IPS-NIHi11 (cell line): ENCODE measurements at regions not wholly inside any gene's neighbourhood (a gene's known extent, or its start where the extent isn't known, plus 50 kb on each side); places are given as distances from the start of the nearest gene placed in this dataset.
"Not testable (repeated sequence)": the region's sequence is repeated elsewhere in the genome, so short reads cannot be mapped to it uniquely, and the experiment has no call there.

Source experiments
- DNase-seq: peaks from one replicate; pipeline ENCODE4 v3.0.0; 2012; ENCODE audit warnings: mixed read lengths, low spot score

DNA sequence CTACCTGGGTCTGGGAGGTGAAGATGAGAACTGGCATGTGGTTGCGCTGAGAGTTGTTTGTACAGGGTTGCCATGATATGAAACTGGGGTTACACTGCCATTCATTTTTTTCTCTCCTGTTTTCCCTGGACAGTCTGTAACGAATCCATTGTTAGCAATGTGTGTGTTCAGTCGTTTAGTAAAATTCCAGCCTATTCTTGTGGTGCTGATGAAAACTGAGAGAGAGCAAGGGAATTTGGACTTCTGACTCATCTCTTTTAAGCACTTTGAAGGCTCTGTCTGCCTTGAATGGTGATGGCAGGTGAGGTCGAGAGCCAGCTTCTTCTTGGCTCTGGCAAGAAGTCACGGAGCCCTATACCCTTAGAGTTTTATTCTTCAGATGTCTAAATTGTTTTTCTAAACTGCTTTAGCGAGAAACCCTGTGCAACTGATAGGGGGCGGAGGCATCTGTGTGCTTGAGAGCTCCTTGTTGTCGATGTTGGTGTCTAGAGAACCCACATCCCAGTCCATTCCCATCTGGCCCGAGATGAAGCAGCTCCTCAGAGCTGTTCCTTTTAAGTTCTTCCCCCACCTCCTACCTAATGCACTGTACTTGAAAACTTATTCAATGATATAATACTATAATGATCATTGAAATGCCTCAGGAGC, 204.4 kb downstream of the TMX1 start:
- no peak for DNase-seq

DNA sequence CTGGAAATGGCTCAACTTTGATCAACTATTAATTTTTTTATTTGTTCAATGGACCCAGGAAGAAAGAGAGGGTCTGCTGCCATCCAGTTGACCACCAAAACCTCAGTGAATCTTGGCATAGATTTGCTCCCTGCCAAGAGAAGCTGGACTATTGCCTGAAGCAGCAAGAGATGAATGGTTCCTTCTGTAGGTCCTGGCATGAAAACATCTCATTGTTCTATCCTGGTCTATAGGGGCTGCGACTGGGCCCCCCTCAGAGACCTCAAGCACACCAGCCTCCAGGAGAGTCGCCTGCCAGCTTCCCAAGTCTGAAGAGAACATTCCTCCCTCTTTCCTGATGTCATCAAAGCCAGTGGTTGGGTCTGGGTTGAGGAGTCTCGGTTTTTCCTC, 204.9 kb downstream of the TMX1 start:
- no peak for DNase-seq

DNA sequence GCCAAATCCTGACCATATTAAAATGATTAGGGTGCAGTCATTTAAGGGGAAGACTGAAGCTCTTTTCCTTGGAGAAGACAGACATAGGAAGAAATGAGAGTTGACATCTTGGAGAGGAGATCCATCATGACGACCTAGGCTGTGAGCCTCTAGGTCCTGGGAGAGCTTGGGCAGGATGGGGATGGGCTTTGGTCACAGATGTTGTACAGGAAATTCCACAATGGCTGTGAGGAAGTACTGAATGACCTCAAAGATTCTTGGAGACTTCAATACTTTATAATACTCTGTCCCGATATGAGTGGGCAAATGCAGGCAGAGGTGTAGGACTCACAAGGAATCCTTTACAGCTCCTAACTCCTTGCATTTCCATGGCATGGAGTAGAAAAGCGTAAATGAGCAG, 204.9 kb upstream of the FRMD6 start:
- no peak for DNase-seq

DNA sequence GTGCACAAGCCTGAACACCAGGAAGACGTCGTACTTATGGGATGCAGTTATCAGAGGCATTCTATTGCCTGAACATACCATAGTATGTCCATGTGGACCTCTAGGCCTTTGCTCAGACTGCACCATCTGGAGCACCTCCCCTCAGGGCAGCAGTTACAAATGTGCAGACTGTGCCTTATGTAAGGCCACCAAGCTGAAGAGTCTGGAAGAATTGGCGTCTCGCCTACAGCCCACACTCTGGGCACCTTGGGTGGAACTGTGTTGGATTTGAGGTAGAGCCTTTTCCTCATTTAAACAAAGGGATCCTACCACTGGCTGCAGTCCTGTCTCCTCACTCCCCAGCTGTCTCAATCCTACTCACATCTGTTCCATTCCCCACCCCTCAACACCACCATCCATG, 204.3 kb upstream of the FRMD6 start:
- DNase-seq: no peak

DNA sequence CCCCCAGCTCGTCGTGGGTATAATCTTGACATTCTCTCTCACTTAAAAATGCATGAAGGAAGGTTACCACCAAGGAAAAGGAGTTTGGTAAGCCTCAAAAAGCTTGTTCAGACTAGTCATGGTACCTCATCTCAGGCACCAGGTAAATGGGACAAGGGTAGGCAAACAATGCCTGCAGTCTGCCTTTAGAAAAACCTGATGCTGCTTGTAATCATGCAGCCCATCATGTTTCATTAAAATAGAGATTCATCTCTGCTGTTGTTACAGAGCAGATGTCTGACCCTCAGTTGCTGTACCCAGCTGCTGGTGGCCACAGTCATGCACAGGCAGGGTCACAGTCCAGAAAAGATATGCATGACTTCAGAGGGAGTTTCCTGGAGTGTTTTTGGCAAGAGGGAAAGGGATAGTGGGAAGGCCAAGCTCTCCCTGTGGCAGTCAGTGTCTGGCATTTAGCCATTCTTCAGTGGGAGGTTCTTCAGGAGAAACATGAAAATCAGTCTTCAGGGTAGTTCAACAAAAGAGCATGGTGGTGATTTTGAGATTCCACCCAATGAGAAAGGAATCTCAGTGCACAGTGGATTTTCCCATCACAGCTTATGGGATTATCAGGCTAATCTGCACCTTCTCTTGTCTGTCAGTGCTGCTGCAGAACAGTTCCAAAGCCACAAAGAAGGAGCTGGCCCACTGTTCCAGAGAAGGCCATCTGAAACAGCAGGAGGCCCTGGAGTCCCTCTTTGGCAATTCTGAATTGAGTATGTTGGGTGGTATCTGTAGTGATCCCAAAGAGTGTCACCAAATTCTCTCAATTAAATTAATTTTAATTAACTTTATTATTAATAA, 202.7 kb upstream of the FRMD6 start:
- no peak for DNase-seq

DNA sequence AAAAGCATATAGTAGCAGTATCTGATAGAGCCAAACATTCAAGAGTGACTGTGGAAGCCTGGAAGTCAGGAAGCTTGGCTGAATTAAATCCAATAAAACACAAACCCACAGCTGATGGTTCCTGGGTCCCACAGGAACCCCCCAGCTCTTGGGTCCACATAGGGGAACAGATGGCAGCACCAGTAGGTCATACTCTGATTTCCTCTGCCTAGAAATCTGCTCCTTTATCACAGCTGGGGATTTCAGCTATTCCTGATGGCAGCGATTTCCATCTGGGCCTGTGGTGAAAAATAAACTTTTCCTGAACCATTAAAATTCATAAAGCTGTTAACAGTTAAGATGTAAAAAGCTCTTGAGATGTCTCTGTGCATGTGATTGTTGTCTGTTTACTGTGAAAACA, 202.0 kb upstream of the FRMD6 start:
- no peak for DNase-seq

DNA sequence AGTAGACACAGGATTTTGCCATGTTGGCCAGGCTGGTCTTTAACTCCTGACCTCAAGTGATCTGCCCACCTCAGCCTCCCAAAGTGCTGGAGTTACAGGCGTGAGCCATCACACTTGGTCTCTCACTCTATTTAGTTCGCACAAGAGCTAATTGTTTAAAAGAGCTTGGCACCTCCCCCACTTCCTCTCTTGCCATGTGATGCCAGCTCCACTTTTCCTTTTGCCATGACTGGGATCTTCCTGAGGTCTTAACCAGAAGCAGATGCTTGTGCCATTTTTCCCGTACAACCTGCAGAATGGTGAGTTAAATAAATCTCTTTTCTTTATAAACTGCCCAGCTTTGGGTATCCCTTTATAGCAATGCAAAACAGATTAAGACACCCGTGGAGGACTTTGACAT, 200.1 kb upstream of the FRMD6 start:
- DNase-seq: no peak

DNA sequence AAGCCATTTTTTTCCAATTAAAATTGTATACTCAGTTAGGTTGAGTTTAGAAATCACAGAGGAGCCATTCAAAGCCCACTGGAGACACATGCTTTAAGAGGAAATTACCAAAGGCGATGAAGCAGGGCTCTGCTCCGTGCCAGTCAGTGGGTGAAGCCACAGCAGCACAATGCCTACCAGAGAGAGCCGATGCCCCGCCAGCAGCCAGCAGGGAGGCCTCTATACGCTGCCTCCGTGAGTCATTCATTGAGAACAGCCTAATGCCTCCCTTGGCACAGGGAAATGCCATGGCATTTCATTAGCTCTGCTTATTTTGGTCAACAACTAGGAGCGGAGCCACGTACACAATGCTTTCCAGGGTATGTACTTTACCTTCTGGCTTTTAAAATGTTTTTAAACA, 197.8 kb upstream of the FRMD6 start:
- DNase-seq: no peak

DNA sequence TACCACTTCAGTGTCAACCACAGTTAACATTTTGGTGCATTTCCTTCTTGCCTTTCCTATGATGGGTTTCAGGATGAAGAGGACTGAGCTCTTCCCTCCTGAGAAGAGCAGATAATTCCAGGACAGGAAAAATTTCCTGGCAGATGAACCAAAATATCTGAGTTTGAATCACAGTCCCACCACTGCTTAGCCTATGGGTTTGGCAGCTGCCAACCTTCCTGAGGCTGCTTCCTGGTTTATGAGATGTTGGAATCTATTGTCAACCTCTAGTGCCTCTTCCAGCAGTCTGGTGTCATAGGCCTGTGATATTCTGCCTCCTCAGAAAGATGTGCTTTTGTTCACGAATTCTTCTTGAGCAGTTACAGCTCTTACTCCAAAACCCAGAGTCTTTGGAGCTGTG, 197.4 kb upstream of the FRMD6 start:
- DNase-seq: no peak

DNA sequence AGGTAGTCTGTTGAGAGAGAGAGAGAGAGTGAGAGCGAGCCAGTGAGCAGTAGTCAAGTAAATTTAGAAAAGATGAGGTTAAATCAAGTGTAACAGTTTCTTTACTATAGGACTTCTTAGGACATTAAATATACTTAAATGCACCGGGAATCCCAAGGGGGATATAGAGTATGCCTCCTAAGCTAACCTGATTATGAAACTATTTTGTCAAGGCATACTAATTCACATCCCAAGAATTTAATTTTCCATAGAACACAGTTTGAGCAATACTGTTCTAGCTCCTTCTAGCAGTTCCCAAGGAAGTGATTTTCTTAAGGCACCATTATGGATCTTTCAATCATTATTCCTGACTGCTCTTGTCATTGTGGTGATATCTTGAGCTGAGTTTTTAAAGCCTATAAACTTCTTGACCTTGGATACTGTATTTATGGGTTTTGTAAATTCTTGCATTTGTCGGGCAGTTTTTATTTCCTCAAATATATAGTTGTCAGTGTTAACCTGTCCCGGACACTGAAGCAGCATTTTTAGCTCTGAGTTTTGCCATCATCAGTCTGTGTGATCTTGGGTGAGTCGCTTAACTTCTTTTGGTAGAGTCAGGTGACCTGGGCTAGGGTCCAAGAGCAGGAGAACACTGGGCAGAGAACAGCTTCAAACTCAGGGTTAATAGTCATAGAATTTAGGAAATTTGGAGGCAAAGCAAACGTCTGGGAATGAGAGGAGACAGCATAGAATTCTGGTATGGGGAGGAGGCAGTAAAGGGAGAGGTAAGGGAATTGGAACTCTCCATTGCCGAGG, 196.5 kb upstream of the FRMD6 start:
- DNase-seq: no peak

DNA sequence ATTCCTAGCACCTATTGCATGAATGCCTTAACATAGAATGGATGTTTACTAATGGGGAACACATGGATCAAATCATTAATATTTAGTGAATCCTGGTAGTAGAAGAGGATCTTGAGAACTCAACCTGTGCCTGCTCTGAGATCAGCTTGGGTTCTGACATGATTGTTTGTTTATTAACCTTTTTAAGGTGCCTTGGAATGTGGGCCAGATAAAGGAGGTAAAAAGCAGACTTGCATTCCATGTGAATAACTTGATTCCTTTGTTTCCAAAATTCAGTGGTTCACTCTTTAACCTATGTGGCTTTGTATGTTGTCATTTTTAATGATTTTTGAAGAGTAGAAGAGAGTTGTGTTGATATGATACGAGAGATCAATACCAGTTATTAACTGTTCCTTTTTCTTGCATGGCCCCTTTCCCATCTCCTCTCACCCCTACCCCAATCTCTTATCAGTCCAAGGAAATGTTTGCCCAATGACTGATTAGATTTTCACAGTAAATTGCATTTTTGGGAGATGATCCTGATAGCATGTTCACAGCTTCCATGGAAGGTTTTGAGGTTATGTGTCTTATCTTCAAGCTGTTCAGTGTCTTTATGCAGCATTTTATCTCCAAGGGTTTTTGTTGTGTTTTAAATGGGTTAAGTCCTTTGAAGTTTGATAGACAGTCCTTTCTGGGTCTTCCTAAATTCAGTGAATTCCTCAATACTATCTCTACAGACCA, 193.7 kb upstream of the FRMD6 start:
- no peak for DNase-seq

DNA sequence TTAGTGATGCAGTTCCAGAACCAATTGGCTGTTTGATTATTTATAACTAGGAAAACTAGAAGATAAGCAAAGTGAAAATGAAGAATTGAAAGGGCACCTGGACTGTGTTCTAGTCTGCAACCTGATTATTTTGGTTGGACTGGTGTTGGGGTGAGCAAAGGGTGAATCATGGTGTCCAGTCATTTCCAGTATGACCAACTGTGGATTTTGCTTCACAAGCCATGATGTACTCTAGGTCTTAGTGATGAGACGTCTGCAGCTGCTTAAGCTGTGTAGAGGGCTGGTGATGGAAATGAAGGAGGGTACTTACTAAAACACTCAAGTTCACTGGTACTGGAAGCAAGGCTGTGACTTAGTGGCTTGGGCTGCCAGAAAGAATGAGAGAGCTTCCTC, 193.2 kb upstream of the FRMD6 start:
- DNase-seq: no peak

DNA sequence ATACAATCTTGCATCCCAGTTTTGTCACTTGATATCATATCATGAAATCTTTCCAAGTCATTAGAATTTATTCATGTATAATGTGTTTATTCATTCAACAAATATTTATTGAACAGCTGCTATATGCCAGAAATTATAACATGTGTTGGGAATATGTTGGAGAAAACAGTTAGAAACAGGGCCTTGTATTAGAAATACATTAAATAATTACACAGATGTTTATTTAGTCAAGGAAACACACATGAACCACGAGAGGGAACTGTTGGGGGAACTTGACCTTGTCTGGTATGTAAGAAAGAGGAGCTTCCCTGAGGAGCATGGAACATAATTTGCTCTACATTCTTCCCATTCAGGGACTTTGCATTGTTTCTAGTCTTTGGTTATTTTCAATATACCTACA, 191.7 kb upstream of the FRMD6 start:
- no peak for DNase-seq

DNA sequence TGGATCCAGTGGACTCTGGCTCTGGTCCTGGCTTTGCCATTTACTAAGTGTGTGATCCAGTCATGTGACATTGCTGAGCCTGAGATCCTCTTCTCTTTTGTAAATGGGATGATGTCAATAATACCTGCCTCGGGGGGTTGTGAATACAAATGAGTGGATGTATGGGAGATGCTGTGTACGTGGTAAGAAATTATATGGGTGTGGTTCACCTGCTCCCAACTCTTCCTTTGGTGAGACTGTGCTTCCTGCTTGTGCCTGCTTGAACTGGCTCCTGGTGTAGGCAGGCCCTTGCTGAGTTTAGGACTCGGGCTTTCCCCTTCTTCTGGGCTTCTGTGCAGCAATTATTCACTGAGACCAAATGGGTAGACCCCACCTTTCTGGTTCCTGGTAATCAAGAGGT, 189.5 kb upstream of the FRMD6 start:
- DNase-seq: no peak

DNA sequence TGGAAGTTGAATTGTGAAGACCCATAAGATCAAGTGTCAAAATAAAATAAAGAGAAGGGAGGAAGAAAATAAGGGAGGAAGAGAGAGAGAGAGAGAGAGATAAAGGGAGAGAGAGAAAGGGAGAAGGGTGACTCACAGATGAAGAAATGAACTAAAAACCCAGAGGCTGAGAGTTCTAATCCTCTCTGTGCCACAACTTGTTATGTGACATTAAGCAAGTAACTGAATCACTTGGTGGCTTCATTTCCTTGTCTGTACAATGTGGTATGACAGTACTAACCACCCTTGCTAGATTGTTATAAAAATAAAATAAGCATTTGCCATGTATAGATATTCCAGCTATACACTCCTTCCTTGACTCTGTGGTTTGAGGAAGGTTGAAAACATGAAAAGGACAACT, 189.0 kb upstream of the FRMD6 start:
- no peak for DNase-seq

DNA sequence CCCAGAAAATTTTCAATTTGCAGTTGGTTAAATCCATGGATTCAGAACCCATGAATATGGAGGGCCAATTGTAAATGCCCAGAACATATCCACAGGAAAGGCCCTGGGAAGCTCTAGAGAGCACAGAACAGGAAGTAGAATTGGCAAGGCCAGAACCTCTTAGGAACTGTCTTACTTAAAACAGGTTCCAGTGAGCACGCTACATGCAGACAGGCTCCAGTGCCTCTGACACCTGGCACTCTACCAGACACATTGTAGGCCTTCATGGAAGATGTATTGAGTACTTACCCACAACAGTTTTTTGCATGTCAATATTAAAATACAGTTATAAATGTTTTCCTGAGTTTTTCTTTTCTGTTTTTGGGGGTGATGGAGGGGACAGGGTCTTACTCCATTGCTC, 188.2 kb upstream of the FRMD6 start:
- DNase-seq: no peak

DNA sequence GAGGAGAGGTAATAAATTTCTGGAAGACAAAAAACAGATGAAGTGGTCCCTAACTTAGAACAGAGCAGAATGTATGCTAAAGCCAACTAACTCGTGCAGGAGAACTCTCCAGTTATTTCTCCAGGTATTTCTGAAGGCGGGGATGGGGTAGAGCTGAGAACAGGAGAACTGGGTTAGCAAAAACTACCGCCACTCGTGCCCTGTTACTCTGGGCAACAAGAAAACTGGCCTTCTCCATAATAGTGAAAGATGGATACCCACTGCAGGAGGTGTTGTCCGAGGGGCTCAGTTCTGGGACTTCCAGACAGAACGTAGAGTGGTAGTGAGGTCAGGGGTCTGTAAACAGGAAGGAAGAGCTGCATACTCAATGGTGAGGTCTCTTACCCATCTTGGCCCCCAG, 187.3 kb upstream of the FRMD6 start:
- DNase-seq: no peak

DNA sequence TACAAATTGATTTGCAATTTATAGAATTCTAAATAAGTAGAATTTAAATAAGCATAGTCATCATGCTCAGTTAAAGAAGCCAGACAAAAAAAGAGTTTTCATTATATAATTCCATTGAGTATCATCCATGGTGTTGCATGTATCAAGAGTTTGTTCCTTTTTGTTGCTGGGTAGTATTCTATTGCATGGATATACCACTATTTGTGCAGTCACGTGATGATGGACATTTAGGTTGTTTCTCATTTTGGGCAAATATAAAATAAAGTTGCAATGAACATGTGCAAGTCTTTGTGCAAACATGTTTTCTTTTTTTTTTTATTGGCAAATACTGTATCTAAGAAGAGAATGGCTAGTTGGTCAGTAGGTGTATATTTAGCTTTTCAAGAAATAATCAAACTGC, 186.2 kb upstream of the FRMD6 start:
- no peak for DNase-seq

DNA sequence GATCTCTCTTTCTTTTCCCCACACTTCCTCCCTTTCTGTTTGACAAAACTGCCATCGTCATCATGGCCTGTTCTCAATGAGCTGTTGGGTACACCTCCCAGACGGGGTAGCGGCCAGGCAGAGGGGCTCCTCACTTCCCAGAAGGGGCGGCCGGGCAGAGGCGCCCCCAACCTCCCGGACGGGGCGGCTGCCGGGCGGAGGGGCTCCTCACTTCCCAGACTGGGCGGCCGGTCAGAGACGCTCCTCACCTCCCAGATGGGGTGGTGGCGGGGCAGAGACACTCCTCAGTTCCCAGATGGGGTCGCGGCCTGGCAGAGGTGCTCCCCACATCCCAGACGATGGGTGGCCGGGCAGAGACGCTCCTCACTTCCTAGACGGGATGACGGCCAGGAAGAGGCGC, 184.3 kb upstream of the FRMD6 start:
- not testable (repeated sequence) for DNase-seq

DNA sequence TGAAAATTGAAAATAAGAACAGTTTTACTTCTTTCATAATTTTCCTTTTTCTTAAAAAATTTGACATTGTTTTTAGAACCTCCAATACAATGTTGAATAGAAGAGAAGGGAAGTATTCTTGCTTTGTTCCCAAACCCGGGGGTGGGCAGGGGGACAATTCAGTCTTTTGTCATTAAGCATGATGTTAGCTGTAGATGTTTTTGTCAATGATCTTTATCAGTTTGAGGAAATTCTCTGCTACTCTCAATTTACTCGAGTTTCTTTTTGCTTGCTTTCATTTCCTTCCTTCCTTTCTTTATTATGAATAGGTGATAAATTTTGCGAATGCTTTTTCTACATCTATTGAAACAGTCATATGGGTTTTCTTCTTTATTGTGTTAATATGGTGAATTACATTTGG, 183.2 kb upstream of the FRMD6 start:
- DNase-seq: no peak

DNA sequence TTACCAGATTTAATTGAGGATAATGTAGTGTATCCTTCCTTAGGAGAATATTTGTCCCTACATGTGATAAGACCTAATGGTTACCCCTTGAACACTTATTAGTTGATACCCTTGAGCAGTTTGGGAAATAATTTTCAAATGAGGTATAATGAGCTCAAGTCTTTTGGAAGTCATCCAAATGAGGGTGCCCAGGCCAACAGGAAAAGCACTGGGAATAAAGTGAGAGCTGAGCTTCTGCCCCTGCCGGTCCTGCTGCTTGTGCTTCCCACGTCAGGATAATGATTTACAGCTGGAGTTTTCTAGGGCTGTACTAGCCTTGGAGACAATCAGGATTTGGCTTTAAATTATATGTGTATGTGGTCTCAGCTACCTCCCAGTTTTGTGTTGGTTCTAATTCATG, 178.8 kb upstream of the FRMD6 start:
- no peak for DNase-seq

DNA sequence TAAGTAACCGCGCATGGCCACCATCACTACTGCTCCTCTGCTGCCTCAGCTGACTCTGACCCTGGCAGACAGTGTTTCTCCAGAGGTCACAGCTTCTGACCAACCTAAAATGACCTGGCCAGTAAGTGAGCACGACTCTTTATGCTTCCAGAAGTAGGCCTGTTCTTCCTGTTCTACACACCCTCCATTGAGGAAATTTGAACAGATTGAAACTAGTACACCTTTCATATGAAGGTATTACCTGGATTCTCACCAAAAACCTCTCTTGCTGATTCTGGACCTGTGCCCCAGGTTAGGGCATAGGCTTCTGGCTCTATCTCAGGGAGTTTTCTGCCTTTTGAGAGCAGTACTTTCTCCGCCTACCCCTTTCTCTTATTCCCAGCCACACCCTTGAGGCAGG, 178.4 kb upstream of the FRMD6 start:
- DNase-seq: no peak
